Umbilical cord (tissue), 1 donor: ENCODE measurements at regions not wholly inside any gene's neighbourhood (a gene's known extent, or its start where the extent isn't known, plus 50 kb on each side); places are given as distances from the start of the nearest gene placed in this dataset.

ENCODE experiments used
- DNase-seq: peaks from one replicate; pipeline ENCODE4 v3.0.0-alpha.2; 2015; ENCODE audit warnings: low spot score

DNA sequence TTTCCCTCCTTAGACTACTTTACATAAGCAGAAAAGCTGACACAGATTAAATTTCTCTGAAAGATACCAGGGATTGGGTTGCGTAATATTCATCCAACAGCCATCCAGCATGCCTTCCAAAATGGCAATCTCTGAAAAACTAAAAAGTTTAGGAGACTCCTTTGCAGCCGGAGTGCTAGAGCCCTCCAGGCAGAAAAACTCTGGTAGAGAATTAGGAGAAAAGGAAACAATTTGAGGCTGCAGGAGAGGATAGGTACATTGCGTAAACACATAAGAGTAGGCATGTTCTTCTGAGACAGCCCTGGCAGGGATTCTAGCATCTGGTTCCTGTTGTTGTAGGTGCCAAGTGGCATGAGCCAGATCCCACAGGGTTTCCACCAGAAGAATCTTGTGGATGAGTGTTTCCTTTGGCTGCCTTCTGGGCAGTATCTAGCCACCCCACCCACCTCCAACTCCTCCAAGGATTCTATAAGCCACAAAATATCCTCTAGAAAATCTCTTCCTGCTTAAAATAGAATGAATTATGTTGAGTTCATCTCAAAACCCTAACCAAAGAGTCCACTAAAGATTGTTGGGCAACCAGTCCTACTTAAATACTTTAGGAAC, 402.4 kb downstream of the HGF start:
- peak; percentile 90 for DNase-seq

- peak; percentile 67 for DNase-seq
Observed at GRCh38 chr7:81366546-81366945, 403.3 kb downstream of the HGF start.

DNA sequence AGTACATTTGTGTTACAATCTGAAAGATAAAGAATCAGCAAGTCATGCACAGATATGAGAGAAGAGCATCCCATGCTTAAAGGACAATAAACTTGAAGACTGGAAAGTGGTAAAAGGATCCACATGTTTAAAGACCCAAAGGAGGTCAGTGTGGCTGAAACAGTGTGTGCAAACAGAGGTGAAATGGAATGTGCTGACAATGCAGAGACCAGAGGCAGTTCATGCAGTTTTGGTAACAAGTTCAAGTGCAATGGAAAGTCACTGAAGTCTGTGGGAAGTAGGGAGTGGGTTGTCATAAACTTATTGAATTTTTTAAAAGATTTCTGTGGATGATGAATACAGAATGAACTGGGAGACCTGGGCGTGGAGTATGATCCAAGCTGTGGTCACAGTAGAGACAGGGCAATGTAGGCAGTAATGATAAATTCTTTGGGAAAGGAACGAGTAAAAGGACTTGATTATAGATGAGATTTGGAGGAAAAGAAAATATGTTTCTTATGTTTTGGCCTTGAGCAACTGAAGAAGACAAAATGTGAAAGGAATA, 408.0 kb downstream of the HGF start:
- no peak for DNase-seq

DNA sequence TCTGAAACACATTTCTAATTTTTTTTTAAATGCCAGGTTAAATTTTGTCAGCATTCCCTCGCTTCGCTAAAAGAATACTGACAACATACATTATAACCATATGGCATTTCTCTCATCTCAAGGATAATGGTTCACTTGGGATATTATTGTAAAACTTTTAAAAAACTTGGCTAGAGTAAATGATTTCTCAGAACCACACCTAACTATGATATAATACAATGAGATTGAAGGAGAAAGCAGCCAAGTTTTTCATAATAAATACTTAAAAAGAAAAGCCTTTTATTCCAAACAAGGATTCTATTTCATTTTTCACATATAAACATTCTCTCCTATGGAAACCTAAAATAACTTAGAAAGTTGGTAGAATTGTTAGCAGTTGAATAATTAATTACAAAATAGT, 413.9 kb downstream of the HGF start:
- DNase-seq = no peak

DNA sequence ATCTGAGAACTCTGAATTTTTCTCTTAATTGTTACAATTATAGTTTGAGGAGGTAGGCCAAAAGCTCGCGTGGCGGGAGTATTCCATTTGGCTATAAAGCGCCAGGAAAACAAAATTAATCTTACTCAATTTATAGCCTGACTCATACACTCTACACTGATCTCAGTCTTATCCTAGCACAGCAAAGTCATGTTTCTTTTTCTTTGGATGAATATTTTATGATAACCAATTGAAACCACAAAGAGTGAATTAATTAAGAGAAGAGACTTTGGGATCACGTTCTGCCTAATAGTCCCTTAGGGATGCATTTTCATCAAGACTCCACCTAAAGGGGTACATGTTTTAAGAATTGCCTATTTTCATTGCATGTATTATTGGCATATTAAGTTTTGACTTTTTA, 420.8 kb downstream of the HGF start:
- no peak for DNase-seq

GRCh38 chr7:81339946-81340345, 421.1 kb upstream of the SEMA3C start:
- no peak for DNase-seq

DNA sequence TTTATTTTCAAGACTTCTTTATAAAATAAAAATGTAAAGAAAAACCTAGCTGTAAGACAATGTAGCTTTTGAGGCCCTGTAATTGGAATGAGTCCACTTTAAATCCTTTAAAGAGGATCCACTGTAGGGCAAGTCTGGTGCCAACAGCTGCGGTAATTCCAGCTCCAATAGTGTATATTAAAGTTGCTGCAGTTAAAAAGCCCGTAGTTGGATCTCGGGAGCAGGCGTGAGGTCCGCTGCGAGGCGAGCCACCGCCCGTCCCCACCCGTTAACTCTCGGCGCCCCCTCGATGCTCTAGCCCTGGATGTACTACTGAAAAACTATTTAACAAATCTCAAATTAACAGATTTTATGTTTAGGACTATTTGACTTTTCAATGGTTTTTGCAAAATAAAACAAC, 414.7 kb upstream of the SEMA3C start:
- no peak for DNase-seq

GRCh38 chr7:81333004-81333403, 414.2 kb upstream of the SEMA3C start:
- DNase-seq = peak; percentile 13

DNA sequence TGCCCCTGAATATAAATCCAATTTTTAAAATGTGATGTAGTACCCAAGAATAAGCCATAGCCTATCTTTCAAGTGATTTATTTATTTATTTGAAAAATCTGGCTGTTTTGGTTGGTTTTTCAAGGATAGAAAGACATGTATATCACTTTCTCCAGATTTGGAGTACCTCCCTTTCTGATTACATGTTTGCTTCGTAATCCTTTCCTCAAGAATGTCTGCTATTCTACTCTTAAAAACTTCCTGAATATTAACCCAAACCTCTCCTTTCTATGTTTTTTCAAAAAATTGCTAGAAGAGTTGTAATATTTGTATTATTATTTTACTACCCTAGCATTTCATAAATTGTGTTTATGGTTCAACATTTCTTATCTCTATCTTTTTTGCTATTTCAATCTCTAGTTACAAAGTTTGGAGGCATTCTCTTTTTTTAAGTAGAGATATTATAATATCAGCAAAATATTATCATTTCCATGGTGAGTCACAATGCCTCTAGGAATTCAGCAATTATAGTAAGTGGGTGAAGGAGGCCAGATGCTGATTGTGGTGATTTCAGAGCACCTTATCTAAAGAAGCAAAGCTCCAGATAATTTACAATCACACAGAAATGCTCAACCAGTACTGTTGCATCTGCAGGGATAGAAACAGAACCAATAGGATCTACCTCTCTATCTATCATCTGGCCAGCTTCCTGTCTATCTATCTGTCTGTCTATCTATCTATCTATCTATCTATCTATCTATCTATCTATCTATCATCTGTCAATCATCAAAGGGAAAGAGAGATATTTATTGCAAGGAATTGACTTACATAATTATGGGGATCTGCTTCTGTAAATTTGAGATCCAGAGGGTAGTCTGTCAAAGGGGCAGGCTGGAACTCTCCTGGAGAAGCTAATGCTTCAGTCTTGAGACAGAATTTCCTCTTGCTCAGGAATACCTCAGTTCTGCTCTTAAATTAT, 412.5 kb upstream of the SEMA3C start:
- peak; percentile 86 for DNase-seq

GRCh38 chr7:81330108-81330507, 411.3 kb upstream of the SEMA3C start:
- DNase-seq = no peak

DNA sequence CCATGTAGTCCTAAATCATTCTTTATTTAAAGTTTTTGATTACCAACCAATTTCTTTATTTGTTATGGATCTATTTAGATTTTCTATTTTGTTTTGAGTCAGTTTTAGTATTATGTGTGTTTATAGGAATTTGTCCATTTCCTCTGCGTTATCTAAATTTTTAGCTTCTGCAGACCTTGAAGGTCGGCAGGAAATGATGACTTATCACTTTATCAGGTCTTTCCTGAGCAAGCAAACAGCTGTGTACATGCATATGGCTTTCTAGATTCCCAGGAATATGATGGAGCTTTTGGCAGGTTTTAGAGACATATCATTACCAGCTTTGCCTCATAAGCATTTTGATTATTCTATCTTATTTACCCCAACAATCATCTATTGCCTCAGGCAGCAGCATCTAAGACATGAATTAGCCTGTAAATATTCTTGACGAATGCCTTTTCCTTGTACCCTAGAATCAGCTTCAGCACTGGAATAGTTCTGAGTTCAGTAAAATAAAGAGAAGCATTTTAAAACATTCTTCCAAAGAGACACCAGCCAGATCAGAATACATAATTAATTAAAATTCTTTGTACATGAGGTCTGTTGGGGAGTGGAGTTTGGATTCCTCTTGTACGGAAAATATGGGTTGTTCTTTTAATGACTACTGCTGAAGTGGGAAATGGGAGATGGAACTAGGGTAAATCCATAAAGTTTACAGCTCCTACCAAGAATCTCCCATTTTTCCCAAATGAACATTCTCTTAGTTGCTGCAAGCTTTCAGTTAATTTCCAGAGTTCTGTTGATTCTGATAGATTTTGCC, 408.8 kb upstream of the SEMA3C start:
- no peak for DNase-seq

GRCh38 chr7:81321949-81322348, 403.1 kb upstream of the SEMA3C start:
- no peak for DNase-seq

DNA sequence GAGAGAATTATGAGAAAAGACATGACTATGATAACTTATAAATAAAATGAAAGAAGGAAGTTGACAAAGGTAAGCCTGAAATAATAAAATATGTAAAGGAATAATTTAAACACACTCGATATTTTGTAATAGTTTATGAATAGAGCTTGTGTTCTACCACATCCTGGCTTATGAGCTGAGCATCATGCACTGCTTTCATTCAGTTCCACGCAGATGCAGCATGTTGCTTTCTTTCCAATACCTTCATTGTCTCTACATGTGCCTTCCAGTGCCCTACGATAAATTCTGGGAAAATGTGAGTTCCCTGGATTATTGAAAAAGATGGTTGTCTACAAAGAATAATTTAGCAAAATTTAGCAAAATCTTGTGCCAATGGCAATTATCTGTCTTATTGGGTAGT, 398.9 kb upstream of the SEMA3C start:
- DNase-seq = no peak

GRCh38 chr7:81308643-81309322, 389.9 kb upstream of the SEMA3C start:
- DNase-seq = peak; percentile 63

DNA sequence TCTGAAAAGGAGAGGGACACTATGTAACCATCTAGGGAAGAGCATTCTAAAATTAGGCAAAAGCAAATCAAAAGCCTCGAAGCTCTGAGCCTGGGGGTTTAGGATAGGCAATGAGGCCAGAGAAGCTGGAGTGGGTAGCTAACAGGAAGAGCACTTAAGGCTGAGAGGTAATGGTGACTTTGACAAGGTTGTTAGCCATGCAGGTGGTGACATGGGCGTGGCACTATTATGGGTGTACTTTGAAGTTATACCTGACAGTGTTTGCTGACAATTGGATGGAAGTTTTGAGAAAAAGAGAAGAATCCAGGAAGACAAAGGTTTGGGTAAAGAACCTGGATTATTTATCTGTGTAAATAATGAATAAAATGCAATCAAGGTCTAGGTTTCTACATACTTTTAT, 383.0 kb upstream of the SEMA3C start:
- DNase-seq = no peak

GRCh38 chr7:81300753-81301152, 381.9 kb upstream of the SEMA3C start:
- no peak for DNase-seq

DNA sequence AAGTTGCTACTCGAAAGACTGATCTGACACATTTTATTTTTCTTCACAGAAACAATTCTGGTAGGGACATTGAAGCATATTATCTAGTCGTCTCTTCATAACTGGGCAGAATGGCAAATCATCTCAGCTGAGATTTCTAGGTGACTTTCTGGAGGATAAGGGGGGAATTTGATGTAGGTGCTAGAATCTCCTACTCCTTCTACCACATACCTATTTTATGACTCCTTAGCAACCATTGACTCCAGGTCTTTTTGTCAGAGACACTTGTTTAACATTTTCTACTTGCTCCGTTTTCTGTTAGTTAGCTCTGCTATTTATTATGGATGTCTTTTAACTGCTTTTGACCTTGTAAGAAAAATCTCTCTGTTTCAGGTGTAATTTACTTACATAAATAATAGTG, 380.9 kb upstream of the SEMA3C start:
- DNase-seq = no peak

DNA sequence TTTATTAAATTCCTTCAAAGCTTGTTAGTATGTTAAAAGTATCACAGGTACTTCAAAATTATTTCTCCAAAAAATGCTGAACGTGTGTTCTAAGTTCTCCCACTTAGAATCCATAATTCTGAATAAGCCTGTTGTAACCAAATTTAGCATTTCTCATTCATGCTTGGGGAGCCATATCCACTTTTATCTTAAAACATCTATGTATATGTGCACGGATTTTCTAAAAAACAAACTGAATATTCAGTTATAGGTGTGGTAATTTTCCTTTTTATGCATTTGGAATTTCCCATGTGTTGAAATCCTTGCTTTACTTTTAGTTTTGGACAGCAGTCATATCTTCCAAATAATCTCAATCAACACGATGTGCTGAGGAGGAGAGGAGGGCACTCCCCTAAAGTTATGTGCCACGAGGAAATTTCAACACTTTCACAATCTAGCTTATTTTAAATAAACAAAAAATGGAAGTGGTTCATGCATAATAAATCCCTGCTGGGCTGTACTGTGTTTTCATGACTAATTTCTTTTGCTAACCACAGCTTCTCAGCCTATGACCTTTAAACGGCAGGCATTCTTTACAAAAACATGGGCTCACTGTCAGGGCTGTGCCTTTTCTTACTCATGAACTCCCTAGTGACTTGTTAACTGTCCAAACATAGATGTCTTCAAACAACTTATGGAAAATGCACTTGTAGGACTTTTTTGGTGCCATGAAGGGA, 380.3 kb upstream of the SEMA3C start:
- peak; percentile 78 for DNase-seq

DNA sequence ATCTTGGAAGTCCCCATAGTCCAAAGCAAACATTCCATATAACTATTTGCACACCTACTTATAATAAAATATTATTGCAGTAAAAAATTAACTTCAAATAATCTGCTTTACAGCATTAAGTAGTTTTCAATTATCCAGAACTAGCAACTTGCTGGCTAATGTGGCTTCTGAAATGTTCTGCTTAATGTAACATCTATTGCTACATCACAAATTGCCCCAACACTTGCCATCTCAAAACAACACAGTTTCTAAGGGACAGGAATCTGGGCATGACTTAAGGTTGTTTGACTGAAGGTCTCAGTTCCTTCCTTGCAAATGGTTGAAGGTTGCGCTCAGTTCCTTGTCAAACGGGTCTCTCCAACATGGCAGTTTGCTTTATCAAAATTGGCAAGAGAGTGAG, 378.5 kb upstream of the SEMA3C start:
- DNase-seq = no peak

DNA sequence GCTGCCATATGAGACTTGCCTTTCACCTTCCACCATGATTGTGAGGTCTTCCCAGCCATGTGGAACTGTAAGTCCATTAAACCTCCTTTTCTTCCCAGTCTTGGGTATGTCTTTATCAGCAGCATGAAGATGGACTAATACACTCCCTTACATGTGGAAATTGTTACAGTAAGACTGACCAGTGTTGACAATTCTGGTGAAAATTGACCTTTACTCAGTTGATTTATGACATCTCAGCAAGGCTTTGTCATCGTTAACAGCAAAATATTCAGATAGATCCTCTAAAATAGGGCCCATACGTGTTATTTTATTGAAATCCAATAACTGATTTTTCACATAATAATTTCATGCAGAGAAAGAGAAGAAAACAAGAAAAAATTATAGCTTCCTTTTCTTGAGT, 377.9 kb upstream of the SEMA3C start:
- DNase-seq = no peak
